ENCODE measurements at regions not wholly inside any gene's neighbourhood (a gene's known extent, or its start where the extent isn't known, plus 50 kb on each side); places are given as distances from the start of the nearest gene placed in this dataset.

DNA sequence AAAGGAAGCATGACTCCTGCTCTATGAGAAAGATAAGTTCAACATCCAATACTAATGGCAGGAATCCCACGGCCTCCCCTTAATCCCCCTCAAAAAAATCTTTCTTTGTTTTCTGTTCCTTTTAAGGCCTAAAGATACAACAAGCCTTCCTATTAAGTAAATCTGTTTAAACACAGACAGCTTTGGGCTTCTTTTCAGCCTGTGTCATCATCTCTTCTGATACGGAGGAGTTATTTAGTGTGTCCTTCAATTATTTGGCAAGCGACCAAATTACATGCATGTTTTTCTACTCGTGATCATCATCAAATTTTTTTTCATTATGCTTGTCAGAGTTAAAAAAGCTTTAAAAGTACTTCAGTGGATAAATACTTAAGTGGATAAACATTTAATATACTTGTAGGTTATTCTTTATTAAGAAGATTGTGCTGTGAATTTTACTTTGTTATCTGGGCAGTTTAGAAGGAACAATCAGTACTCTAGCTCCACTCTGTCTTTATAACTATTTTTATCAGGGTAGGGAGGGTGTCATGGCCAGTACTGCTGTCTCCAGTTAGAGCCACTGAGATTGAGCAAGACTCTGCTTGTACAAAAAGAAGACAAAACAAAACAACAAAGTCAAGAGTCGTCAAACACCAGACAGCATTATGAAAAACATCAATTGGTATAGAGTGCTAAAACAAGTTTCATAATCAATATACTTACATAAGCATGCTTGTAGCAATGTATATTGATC, 210.7 kb downstream of the PRR32 start:
- TF ChIP-seq, protein P1, sequence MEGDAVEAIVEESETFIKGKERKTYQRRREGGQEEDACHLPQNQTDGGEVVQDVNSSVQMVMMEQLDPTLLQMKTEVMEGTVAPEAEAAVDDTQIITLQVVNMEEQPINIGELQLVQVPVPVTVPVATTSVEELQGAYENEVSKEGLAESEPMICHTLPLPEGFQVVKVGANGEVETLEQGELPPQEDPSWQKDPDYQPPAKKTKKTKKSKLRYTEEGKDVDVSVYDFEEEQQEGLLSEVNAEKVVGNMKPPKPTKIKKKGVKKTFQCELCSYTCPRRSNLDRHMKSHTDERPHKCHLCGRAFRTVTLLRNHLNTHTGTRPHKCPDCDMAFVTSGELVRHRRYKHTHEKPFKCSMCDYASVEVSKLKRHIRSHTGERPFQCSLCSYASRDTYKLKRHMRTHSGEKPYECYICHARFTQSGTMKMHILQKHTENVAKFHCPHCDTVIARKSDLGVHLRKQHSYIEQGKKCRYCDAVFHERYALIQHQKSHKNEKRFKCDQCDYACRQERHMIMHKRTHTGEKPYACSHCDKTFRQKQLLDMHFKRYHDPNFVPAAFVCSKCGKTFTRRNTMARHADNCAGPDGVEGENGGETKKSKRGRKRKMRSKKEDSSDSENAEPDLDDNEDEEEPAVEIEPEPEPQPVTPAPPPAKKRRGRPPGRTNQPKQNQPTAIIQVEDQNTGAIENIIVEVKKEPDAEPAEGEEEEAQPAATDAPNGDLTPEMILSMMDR (IDR thresholded peaks at IDR 0.05; ENCODE audit: low read depth, low read length, missing input control), result no peak
- TF ChIP-seq GABPA (IDR thresholded peaks at IDR 0.05 in 1 of 2, conservative IDR thresholded peaks at IDR 0.05 in 1 of 2), result no peak
- TF ChIP-seq, protein P2, sequence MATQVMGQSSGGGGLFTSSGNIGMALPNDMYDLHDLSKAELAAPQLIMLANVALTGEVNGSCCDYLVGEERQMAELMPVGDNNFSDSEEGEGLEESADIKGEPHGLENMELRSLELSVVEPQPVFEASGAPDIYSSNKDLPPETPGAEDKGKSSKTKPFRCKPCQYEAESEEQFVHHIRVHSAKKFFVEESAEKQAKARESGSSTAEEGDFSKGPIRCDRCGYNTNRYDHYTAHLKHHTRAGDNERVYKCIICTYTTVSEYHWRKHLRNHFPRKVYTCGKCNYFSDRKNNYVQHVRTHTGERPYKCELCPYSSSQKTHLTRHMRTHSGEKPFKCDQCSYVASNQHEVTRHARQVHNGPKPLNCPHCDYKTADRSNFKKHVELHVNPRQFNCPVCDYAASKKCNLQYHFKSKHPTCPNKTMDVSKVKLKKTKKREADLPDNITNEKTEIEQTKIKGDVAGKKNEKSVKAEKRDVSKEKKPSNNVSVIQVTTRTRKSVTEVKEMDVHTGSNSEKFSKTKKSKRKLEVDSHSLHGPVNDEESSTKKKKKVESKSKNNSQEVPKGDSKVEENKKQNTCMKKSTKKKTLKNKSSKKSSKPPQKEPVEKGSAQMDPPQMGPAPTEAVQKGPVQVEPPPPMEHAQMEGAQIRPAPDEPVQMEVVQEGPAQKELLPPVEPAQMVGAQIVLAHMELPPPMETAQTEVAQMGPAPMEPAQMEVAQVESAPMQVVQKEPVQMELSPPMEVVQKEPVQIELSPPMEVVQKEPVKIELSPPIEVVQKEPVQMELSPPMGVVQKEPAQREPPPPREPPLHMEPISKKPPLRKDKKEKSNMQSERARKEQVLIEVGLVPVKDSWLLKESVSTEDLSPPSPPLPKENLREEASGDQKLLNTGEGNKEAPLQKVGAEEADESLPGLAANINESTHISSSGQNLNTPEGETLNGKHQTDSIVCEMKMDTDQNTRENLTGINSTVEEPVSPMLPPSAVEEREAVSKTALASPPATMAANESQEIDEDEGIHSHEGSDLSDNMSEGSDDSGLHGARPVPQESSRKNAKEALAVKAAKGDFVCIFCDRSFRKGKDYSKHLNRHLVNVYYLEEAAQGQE (IDR thresholded peaks at IDR 0.05), result no peak
- no peak for TF ChIP-seq RAD21 (IDR thresholded peaks at IDR 0.05)
- TF ChIP-seq RXRA (IDR thresholded peaks at IDR 0.05), result no peak
- no peak for TF ChIP-seq ATF3 (IDR thresholded peaks at IDR 0.05)
- TF ChIP-seq YY1 (IDR thresholded peaks at IDR 0.05), result no peak
- TF ChIP-seq TAF1 (conservative IDR thresholded peaks at IDR 0.05), result no peak
- no peak for TF ChIP-seq SP1 (IDR thresholded peaks at IDR 0.05)
- TF ChIP-seq, protein P3, sequence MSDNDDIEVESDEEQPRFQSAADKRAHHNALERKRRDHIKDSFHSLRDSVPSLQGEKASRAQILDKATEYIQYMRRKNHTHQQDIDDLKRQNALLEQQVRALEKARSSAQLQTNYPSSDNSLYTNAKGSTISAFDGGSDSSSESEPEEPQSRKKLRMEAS (IDR thresholded peaks at IDR 0.05), result no peak
- TF ChIP-seq HNF4G (IDR thresholded peaks at IDR 0.05), result no peak
